NB4 (cell line): ENCODE measurements at regions not wholly inside any gene's neighbourhood (a gene's known extent, or its start where the extent isn't known, plus 50 kb on each side); places are given as distances from the start of the nearest gene placed in this dataset.

ENCODE experiments used
- CTCF ChIP-seq: IDR thresholded peaks from one replicate; pipeline ENCODE4 v1.5.1; 2012; ENCODE audit warnings: low read depth, low read length
- MAX ChIP-seq: IDR thresholded peaks from 2 replicates; pipeline ENCODE4 v1.6.1; 2011; ENCODE audit warnings: low read depth, low read length
- MYC ChIP-seq: IDR thresholded peaks from 2 replicates; pipeline ENCODE4 v1.6.1; 2011; ENCODE audit warnings: low read depth, low read length
- POLR2A ChIP-seq: IDR thresholded peaks from 2 replicates; pipeline ENCODE4 v1.6.1; 2011; ENCODE audit warnings: mild to moderate bottlenecking; ENCODE audit not compliant: insufficient read length; ENCODE audit errors: extremely low read depth

GRCh38 chr4:66246643-66247042 is 576.4 kb upstream of the EPHA5 start:
- TF ChIP-seq CTCF (no peak), POLR2A (no peak), MAX (no peak), MYC (no peak)
